ENCODE measurements at regions not wholly inside any gene's neighbourhood (a gene's known extent, or its start where the extent isn't known, plus 50 kb on each side); places are given as distances from the start of the nearest gene placed in this dataset.

GRCh38 chr9:72415948-72416347 lies 50.9 kb upstream of the ZFAND5 start:
- no peak overlapping the region for H3K4me3 Mint-ChIP-seq
- POLR2A ChIA-PET = no interaction called here
- H3K36me3 Mint-ChIP-seq = no peaks in the 10 kb centered on the region
- peaks cover 2% of the 10 kb centered on the region for H3K27me3 Mint-ChIP-seq
- ATAC-seq (ENCODE audit: low read depth) (no peak), DNase-seq (no peak)
- H3K4me1 Mint-ChIP-seq = no peaks in the 10 kb centered on the region
- no peaks in the 10 kb centered on the region for H3K9me3 Mint-ChIP-seq
- no peak overlapping the region for H3K27ac Mint-ChIP-seq

- Mint-ChIP-seq H3K4me1 (no peaks in the 10 kb centered on the region), H3K27ac (no peak overlapping the region), H3K27me3 (peaks cover 2% of the 10 kb centered on the region), H3K9me3 (no peaks in the 10 kb centered on the region), H3K36me3 (no peaks in the 10 kb centered on the region), H3K4me3 (no peak overlapping the region)
- DNase-seq (no peak), ATAC-seq (ENCODE audit: low read depth) (no peak)
- POLR2A ChIA-PET = no interaction called here
Observed at GRCh38 chr9:72415163-72415562, 50.2 kb upstream of the ZFAND5 start.

Data from activated naive CD8-positive, alpha-beta T cell treated with anti-CD3 and anti-CD28 coated beads, Interleukin-2, amount 10 ng/mL, durations not matched to agents 7 days and 5 days (primary cell).